HG03521 (cell line): ENCODE measurements at regions not wholly inside any gene's neighbourhood (a gene's known extent, or its start where the extent isn't known, plus 50 kb on each side); places are given as distances from the start of the nearest gene placed in this dataset.
"Not testable (repeated sequence)": the region's sequence is repeated elsewhere in the genome, so short reads cannot be mapped to it uniquely, and the experiment has no call there.

ENCODE experiments used
- ATAC-seq: cut with Tn5 transposase; IDR thresholded peaks from one replicate; pipeline ENCODE4 v1.9.1; 2021; ENCODE audit warnings: mild to moderate bottlenecking, moderate library complexity; ENCODE audit not compliant: unreplicated experiment

DNA sequence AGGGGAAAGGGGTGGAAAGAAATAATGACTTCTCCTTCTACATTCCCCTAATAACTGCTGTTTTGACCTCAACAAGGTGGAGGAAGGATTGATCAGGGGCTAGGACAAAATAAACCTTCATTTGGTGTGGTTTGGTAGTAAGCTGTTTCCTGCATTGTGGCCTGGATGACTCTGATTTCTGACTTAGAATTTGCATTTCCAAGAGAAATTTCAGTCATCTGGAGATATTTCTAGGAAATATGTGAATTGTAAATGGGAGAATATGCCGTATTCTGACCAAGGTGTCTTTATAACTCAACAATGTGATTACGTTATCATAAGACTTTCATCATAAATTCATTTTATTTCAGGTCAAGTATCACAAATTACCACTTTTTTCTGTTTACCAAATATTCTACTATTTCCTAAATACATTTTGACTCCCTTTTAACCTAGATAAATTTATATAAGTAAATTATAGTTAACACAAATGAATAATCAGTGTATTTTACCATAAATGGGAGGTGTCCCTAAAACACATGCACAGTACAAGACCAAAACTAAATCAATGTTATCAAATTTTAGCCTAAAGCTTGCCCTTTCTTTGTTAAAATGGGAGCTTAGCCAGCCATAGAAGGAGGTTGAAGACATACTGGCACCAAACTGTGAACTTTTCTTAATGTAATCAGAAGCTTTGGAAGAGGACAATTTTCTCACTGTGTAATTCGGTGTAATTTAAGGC lies 828.8 kb downstream of the TMTC2 start:
- no peak for ATAC-seq

DNA sequence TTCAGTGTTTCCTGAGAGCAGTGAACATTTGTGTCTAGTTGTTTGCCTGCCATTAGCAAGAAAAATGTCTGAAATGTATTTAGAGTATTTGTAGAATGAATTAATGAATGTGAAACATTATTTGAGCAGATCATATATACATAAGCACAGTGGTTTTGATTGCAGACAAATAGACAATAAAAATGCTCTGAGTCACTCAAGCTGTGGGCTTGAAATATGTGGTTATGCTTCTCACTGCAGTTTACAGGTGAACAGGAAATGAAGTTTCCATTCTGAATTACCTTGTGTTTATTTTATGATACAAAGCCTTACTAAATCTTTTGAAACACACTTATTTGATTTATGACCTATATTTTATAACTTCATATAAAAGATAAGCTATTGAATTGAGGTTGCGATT lies 827.7 kb downstream of the TMTC2 start:
- ATAC-seq, result no peak

DNA sequence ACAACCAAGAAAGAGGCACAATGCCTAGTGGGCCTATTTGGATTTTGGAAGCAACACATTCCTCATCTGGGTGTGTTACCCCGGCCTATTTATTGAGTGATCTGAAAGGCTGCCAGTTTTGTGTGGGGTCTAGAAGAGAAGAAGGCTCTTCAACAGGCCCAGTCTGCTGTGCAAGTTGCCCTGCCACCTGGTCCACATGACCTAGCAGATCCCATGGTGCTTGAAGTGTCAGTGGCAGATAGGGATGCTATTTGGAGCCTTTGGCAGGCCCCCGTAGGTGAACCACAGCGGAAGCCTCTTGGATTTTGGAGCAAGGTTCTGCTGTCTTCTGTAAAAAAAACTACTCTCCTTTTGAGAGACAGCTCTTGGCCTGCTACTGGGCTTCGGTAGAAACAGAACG lies 820.1 kb downstream of the TMTC2 start:
- no peak for ATAC-seq

DNA sequence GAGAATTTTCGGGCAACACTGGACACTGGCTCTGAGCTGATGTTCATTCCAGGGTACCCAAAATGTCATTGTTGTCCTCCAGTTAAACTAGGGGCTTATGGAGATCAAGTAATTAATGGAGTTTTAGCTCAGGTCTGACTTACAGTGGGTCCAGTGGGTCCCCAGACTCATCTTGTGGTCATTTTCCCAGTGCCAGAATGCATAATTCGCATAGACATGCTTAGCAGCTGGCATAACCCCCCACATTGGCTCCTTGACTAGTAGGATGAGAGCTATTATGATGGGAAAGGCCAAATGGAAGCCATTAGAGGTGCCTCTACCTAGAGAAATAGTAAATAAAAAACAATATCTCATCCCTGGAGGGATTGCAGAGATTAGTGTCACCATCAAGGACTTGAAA lies 818.9 kb downstream of the TMTC2 start:
- no peak for ATAC-seq

DNA sequence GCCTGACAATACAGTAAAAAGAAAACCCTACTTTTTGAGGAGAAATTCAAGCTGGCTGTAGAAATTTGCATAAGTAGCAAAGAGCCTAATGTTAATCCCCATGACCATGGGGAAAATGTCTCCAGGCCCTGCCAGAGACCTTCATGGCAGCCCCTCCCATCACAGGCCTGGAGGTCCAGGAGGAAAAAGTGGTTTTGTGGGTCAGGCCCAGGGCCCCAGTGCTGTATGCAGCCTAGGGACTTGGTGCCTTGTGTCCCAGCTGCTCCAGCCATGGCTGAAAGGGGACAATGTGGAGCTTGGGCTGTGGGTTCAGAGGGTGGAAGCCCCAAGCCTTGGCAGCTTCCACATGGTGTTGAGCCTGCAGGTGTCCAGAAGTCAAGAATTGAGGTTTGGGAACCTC lies 813.2 kb downstream of the TMTC2 start:
- not testable (repeated sequence) for ATAC-seq

DNA sequence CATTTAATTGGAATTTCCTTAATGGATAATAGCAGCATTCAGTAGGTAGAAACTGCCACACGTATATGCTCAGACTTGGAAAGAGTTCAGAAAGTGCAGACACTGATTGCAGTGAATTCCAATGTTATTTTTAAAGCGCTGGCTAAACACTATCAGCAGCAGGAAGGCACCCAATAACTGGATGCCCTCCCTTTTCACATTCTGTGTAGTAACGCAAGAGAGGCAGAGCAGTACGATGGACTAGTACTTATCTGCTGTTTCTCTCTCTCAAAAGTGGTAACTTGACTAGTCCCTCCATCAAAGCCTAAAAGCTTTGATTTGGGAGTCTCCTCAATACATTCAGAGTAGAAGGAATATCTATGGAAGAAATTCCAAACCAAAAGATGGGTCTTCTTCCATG lies 791.0 kb downstream of the TMTC2 start:
- no peak for ATAC-seq

DNA sequence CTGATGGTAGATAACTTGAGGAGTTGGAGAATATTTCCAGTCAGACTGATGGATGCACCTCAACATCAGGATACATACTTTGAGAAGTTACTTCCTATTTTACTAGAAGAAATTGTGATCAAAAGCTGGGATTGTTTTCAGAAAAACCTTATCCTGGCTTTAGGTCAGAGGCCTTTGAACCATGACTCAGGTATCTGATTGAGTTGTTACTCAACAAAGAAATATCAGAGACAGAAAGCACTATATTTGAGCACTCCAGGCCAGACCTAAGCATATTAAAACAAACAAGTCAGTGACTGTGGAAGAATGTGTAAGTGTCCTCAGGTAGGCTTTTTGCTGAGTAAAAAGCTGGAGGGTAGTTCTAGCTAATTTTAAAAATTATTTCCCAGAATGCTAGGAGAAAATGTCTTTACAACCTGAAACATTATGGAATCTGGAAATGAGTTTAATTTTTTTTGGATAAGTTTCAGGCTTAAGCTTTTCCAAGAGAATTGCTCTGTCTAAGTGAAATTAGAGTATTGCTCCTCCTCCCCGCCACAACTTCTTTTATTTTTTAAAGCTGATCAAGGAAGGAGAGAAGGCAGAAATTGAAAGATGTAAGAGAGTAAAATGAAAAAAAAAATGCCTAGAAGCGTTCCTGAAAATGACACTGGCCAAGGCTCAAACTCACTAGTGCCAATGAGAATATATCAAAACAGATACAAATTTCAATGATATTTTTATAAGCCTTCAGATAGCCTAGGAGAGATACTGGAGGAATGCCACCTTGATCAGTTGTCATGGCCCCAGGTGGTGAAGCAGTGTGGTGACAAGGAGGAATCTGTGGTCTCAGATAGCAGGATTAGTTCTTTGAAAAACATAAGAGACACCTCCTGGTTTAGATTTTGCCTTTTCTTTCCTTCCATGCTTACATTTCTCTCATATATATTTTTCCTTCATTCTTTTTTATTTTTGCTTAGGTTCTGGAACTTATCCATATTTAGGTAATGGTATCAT lies 790.3 kb downstream of the TMTC2 start:
- ATAC-seq, result no peak

DNA sequence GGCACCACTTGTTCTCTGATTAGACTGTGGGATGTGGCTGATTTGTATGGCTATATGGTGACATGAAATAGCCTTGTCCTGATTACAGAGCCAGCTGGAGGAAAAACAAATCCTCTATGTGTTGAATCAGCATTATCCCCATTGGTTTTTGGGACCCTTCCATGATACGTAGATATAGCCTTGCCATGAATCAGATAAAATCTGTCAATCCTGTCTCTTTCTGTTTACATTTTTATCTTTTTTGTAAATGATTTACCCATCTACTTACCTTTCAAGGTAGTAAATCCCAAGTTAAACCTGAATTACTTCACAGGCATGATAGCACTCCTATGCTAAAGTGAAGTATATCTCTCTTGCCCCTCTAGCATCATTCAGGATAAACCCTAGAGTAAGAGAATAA lies 789.3 kb downstream of the TMTC2 start:
- ATAC-seq, result no peak

DNA sequence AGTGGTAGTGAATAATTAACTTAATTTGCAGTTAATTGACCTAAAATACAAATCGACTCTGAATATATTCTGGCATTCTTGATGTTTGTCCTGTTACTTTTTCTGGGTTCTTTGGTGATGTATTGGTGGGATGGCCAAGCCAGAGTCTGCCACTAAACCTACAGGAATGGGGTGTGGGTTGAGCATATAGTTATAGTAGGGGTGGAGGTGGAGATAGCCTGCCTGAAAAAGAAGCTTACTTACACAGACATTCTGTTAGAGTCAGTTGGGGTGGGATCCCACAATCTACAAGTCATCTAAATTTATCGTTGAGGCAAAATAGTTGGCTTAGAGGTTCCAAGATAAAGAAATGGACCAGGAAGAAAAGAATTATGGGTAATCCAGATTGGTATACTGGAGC lies 787.7 kb downstream of the TMTC2 start:
- ATAC-seq, result no peak

DNA sequence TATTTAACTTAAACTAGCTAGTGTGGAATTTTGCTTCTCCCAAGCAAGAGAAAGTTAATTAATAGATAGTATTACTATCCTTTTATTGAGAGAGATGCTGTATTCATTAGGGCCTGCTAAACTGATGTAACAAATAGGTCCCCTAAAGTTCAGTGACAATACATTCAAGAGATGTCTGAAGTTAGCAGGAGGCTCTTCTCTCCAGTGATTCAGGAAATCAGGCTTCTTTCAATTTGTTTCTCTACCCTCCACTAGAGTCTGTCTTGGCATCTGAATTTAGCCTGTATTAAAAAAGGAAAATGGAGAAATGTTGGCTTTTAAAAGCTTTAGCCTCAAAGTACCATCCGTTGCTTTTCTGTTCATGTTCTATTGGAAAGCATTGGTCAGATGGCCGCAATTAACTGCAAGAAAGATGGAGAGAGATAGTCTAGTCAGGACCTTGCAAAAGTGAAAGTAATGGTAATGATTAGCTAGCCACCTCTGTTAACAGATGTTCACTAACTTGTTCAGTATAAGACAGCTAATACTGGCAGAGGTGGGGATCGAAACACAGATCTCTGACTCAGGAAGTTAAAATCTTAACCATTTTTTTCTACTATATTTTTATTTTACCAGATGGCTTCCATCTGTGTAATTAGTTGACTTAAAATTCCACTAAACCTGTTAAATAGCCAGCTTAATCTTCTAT lies 786.8 kb downstream of the TMTC2 start:
- peak; percentile 81 for ATAC-seq

DNA sequence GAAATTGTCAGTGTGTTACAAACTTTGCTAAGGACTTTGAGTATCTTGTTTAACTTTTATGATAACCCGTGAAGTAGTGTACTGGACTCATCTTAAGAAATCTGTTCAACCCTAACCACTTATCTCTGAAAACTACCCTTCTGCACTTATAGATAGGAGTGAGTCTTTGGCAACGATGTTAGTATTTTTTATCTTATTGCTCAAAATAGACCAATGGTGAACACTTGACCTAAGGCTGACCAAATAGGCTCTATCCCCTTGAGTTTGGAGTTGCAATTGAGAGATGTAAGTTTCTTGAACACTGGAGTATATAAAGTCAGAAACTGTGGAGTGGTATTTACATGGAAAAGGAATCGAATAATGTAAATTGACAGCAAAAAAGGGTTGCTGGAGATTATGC lies 786.1 kb downstream of the TMTC2 start:
- ATAC-seq, result no peak

DNA sequence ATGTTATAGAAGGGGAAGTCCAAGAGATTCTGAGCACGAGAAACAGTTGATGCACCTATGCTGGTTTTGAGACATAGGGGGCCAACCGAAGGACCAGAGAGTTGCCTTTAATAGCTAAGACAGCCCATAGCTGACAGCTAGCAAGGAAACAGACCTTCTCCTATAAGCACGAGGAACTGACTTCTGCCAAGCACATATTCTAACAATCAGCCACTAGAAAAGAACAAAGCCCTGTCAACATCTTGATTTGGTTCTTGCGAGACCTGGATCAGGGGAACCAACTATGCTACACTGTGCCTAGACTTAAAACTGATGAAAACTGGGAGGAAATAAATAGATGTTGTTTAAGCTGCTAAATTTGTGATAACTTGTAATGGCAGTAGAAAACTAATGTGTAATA lies 785.6 kb downstream of the TMTC2 start:
- ATAC-seq, result no peak

DNA sequence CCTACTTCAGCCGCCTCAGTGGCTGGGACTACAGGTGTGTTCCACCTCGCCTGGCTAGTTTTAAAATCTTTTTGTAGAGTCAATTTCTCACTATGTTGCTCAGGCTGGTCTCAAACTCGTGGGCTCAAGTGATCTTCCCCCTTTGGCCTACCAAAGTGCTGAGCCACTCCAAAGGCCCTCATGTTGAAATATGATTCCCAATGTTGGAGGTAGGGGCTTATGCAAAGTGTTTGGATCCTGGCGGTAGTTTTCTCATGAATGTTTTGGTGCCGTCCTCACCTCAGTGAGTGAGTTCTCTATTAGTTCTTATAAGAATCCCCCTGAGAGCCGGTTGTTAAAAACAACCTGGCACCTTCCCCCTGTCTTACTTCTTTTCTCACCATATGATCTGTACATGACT lies 784.6 kb downstream of the TMTC2 start:
- ATAC-seq, result no peak

DNA sequence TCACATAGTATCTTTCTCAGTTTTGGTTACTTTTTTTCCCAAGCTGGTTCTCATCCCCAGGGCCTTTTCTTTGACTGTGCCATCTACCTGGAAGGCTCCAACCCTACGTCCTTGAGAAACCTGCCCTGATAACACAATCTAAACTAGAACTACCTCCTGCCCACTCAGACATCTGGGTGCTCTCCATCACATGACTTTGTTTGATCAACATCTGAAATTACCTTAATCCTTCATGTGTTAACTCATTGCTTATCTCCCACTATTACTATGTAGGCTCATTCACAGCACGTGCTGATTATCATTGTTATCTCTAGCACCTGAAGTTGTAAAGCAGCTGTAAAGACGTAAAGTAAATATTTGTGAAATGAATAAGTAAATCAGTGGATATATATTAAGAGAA lies 784.0 kb downstream of the TMTC2 start:
- no peak for ATAC-seq

DNA sequence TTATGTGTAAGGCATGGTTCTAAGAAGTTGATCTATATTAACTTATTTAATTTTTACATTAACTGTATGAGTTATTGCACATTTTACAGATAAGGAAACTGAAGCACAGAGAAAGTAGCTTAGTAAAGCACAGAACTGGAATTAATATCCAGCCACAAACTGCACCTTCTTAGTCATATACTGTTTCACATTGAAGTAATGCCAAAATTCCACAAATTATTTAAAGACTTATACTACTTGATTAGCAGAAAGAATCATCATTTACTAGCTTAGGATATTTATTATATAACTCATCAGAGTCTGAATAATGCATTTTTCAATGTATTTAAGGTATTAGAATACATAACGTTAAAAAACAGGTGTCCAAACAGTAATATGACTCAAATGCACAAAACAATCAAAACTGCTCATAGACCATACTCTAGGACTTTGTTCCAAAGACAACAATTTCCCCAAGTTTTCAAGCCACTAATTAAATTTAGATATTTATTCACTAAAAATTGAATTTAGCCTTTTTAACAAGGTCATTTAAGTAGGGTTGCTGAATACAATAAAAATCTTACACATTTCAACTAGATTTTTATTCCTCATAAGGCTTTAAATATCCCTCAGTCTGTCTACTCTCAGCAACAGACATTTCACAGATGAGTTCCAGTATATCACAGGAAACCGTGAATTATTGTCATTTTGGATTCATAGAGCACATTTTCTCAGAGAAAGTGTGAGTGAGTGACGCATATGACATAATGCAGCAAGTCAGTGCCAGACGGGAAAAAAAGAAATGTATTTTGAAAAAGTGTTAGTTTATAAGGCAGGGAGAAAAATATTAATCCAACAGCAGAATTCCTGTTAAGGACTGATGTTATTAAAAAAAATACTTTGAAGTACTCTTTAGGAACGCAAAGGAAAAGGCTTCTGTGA lies 782.5 kb downstream of the TMTC2 start:
- ATAC-seq, result no peak

DNA sequence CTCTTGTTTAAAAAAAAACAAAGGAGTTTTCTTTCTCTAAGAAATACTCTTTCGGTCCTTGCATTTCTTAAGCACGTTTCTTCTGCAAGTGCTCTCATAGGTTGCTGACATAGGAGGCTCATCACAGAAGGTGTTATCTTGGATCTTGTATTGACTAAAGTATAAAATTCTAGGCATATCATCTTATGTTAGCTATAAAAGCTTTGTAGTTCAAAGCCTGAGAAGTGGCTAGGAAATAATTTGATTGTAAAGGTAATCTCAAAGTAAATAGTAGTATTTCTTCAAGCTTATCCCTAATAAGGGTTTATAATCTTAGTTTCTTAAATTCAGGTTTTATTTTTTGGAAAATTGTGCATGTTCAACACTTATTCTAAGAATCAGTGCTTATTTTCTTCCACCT lies 778.9 kb downstream of the TMTC2 start:
- ATAC-seq, result no peak

DNA sequence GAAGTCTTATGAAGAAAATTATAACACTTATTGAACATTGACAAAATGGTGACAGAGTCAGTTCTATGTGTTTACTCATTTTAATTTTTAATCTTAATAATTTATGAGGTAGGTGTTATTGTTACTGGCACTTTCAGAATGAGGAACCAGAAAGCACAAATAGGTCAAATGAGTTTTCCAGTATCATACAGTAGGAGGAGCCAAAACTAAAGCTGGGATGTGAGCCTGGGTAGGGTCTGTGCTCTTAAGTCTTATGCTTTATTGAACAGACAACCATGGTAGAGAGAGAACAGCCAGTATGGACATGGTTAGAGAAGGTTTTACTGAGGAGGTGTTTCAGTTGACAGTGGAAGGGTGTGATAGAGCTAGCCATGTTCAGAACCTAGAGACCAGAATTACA lies 775.7 kb downstream of the TMTC2 start:
- ATAC-seq, result no peak

DNA sequence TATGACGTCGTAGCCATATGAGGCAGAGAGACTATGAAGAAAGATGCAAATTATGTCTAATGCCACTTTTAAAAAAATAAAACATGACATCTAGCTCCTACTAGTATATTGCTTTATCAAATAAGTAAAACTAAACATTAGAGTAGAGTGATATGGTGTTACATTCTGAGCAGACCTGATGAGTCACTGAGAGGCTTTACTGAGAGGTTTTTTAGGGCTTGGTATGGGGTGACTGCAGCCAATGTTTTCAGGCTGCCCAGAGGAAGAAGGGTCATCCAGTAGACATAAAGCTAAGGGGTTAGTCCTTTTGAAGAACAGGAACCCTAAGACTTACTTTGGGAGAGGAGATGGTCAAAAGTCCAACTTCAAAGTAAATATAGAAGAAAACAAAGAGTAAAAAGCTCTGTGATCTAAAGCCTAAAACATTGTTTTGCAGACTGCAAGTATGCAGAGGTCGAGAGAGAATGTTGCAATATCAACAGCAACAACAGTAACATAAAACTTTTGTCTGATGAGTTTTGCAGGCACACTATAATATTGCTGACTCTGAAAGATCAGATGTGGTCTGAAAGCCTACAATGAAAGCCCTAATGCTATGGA lies 774.7 kb downstream of the TMTC2 start:
- no peak for ATAC-seq

DNA sequence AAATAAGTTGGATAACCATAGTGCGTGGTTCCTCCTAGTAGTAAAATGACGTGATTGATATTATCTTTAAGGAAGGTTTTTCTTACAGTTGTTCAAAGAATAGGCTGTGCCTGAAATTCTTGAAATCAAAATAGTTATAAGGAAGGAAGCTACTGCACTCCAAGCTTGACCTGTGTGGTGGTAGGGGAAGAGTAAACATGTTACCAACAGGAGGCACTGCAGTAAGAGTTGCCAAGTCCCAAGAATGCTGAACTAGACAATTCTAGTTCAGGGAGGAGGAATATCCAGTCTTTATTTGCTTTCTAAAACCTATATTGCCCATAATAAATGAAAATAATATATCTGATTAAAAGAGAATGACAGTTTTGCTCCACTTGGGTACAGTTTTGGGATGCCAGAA lies 764.5 kb downstream of the TMTC2 start:
- ATAC-seq, result no peak

DNA sequence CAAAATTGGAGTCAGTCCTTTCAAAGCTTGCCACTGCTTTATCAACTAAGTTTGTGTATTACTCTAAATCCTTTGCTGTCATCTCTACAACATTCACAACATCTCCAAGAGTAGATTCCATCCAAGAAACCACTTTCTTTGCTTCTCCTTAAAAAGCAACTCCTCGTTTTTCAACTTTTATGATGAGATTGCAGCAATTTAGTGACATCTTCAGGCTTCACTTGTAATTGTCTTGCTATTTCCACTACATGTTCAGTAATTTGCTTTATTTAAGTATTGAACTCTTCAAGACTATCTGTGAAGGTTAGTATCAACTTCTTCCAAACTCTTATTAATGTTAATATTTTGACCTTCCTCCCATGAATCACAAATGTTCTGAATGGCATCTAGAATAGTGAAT lies 747.9 kb downstream of the TMTC2 start:
- ATAC-seq, result no peak
